Neutrophil (primary cell): ENCODE measurements at regions not wholly inside any gene's neighbourhood (a gene's known extent, or its start where the extent isn't known, plus 50 kb on each side); places are given as distances from the start of the nearest gene placed in this dataset.
"Not testable (repeated sequence)": the region's sequence is repeated elsewhere in the genome, so short reads cannot be mapped to it uniquely, and the experiment has no call there.

Experiments
- H3K27ac ChIP-seq: fragments of 200-600 bp; sonication (generic); 2 replicates; pipeline ENCODE4 v1.5.1; 2016; ENCODE audit warnings: mild to moderate bottlenecking, moderate library complexity
- H3K27me3 ChIP-seq: fragments of 200-600 bp; sonication (generic); 2 replicates; pipeline ENCODE4 v1.6.0; 2016; ENCODE audit warnings: mild to moderate bottlenecking
- H3K36me3 ChIP-seq: fragments of 200-600 bp; sonication (generic); 2 replicates; pipeline ENCODE4 v1.5.1; 2017
- H3K4me1 ChIP-seq, 2 experiments: fragments of 200-600 bp in 1 of 2; sonication (generic) in 1 of 2; 1 replicate in 1 of 2; 2 replicates in 1 of 2; pipeline versions ENCODE4 v1.5.1 to v1.6.1; 2013 to 2016; ENCODE audit warnings: low read depth in 1 of 2, low read length in 1 of 2, mild to moderate bottlenecking in 1 of 2, moderate library complexity in 1 of 2; ENCODE audit not compliant: control insufficient read depth in 1 of 2, insufficient read depth in 1 of 2
- H3K4me3 ChIP-seq, 2 experiments: fragments of 200-600 bp in 1 of 2; sonication (generic) in 1 of 2; 1 replicate in 1 of 2; 2 replicates in 1 of 2; pipeline ENCODE4 v1.5.1; 2013 to 2016; ENCODE audit warnings: low read depth in 1 of 2, low read length in 1 of 2, mild to moderate bottlenecking in 1 of 2, moderate library complexity in 1 of 2
- H3K9me3 ChIP-seq: fragments of 200-600 bp; sonication (generic); 2 replicates; pipeline ENCODE4 v1.5.1; 2016
- TF ChIP-seq, protein P1 (sequence below): fragments of 200-600 bp; sonication (generic); IDR thresholded peaks from 2 replicates; pipeline ENCODE4 v1.5.1; 2016; ENCODE audit warnings: antibody characterized with exemption

DNA sequence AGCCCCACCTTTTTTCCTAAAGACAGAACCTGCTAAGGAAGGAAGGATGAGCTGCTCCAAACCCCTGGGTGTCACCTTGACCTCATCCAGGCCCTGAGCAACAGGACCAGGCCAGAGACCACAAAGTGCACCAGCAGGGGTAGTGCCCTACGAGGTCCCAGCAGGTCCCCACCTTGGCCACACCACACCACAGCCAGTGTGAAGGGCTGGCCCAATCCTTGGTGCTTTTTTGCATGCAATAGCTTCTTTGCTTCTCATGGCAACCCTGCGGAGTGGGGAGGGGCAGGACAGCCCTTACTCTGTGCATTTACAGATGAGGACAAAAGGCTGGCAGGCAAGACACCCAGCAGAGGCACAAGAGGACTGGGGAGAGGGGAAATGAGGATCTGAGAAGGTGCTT, 352.6 kb downstream of the BCL11B start:
- Histone ChIP-seq H3K4me3 (no peak overlapping the region), H3K27me3 (no peaks in the 10 kb centered on the region), H3K27ac (no peak overlapping the region), H3K36me3 (no peaks in the 10 kb centered on the region), H3K9me3 (no peaks in the 10 kb centered on the region), H3K4me1 (no peaks in the 10 kb centered on the region)
- TF ChIP-seq, protein P1, sequence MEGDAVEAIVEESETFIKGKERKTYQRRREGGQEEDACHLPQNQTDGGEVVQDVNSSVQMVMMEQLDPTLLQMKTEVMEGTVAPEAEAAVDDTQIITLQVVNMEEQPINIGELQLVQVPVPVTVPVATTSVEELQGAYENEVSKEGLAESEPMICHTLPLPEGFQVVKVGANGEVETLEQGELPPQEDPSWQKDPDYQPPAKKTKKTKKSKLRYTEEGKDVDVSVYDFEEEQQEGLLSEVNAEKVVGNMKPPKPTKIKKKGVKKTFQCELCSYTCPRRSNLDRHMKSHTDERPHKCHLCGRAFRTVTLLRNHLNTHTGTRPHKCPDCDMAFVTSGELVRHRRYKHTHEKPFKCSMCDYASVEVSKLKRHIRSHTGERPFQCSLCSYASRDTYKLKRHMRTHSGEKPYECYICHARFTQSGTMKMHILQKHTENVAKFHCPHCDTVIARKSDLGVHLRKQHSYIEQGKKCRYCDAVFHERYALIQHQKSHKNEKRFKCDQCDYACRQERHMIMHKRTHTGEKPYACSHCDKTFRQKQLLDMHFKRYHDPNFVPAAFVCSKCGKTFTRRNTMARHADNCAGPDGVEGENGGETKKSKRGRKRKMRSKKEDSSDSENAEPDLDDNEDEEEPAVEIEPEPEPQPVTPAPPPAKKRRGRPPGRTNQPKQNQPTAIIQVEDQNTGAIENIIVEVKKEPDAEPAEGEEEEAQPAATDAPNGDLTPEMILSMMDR: no peak

DNA sequence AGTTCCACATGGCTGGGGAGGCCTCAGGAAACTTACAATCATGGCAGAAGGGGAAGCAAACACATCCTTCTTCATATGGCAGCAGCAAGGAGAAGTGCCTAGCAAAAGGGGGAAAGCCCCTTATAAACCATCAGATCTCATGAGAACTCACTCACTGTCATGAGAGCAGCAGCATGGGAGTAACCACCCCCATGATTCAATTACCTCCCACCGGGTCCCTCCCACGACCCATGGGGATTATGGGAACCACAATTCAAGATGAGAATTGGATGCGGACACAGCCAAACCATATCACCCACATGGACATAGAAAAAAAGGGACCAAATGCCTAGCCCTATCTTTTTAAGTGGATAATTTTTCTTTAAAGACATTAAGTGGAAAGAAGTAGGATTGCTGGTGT, 350.7 kb downstream of the BCL11B start:
- H3K27me3 ChIP-seq, H3K9me3 ChIP-seq, H3K27ac ChIP-seq, H3K4me3 ChIP-seq, H3K36me3 ChIP-seq, H3K4me1 ChIP-seq: not testable (repeated sequence)

DNA sequence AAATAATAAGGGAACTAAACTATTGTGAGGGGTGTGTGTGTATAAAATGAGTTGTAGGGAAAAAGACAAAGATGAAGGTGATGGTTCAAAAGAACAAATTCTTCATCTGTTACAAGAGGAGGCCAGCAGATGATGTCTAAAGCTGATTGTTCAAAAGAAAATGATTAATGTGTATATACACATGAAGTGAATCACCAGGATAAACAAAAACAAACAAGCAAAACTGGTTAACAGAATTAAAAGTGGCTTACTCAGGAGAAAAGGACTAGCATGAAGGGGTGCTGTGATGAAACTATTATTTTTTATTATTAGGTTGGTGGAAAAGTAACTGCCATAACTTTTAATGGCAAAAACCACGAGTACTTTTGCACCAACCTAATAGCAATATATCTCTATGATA, 348.4 kb downstream of the BCL11B start:
- Histone ChIP-seq H3K27me3 (no peaks in the 10 kb centered on the region), H3K4me3 (no peak overlapping the region), H3K4me1 (no peaks in the 10 kb centered on the region), H3K9me3 (no peaks in the 10 kb centered on the region), H3K36me3 (no peaks in the 10 kb centered on the region), H3K27ac (no peak overlapping the region)
- TF ChIP-seq, protein P1: no peak

DNA sequence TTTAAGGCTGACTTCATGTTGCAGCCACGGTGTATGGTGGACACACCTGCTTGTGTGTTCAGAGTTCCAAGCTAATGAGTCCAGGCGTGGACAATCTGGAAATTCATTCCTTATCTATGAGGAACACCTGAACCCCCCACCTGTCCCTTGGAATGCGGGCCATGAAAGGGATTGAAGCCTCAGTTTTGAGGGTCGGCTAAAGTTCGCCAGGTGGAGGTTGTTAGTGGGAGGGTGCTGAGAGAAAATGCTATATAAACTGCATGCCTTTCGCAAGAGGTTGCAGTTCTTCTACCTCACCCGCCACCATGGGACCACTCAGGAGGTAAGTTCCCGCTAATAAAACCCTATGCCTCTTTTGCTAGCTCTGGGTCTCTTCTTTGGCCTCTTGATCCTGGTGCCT, 348.0 kb downstream of the BCL11B start:
- TF ChIP-seq, protein P1: no peak

DNA sequence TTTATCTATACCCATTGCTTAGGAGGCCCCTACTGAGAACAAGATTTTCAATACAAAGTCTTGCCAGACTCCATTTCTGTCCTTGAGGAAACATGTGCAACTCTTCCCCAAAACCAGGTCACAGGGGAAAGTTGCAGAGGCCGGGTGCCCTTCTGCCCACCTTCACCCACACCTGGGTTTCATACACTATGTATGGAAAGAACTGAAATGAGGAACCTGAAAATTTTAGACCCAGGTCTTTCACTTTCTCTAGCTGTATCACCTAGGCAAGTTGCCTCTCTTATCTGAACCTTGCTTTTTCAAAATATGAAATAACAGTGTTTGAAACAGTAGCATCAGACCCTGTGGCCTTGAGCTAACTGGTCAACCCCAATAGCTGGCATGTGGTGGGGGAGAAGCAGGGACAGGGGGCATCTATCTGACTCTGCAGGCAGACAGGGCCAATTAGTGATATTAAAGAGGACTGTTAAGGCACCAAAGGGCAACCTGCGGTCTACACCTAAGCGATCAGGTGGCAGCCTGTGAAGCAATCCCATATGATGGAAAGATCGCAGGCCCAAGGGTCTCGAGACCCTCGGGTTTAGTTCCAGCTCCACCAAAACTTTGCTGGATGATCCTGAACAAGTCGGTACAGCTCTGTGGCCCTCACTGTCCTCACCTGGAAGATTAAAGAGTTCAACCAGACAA, 346.5 kb downstream of the BCL11B start:
- Histone ChIP-seq H3K27ac (no peak overlapping the region), H3K27me3 (no peaks in the 10 kb centered on the region)
- TF ChIP-seq, protein P1: no peak

More for the DNA sequence above, 348.0 kb downstream of the BCL11B start:
- H3K4me3 ChIP-seq: no peak overlapping the region
- no peaks in the 10 kb centered on the region for H3K9me3 ChIP-seq
- H3K27me3 ChIP-seq: no peaks in the 10 kb centered on the region
- no peaks in the 10 kb centered on the region for H3K36me3 ChIP-seq
- H3K27ac ChIP-seq: no peak overlapping the region
- H3K4me1 ChIP-seq: no peaks in the 10 kb centered on the region

DNA sequence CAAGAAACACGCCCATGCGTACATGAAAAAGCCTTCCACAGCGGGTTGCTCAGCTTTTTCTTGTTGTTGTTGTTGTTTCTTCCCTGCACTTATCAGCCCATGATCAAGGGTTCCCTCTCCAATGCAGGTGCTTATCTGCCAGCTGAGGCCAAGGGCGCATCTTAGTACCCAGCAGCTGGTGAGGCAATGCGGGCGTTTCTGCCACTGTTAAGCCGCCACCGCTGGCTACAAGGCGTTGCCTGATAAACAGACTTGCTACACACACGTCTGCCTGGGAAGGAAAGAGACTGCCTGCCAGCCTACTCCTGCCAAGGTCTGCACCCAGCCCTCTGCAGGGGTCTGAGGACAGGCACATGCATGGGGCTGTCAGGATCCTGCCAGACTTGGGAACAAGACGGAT, 345.9 kb downstream of the BCL11B start:
- Histone ChIP-seq H3K36me3 (no peaks in the 10 kb centered on the region), H3K27me3 (no peaks in the 10 kb centered on the region), H3K9me3 (no peaks in the 10 kb centered on the region), H3K4me1 (no peaks in the 10 kb centered on the region), H3K27ac (no peak overlapping the region), H3K4me3 (no peak overlapping the region)
- TF ChIP-seq, protein P1: no peak

More for the DNA sequence above, 346.5 kb downstream of the BCL11B start:
- Histone ChIP-seq H3K9me3 (no peaks in the 10 kb centered on the region), H3K4me3 (no peak overlapping the region), H3K4me1 (no peaks in the 10 kb centered on the region), H3K36me3 (no peaks in the 10 kb centered on the region)
